CD4-positive, alpha-beta T cell treated with Interleukin-12 subunit alpha and Interleukin-12 subunit beta, for 1 hour (primary cell): ENCODE measurements at regions not wholly inside any gene's neighbourhood (a gene's known extent, or its start where the extent isn't known, plus 50 kb on each side); places are given as distances from the start of the nearest gene placed in this dataset.
"Not testable (repeated sequence)": the region's sequence is repeated elsewhere in the genome, so short reads cannot be mapped to it uniquely, and the experiment has no call there.

ENCODE experiments used
- DNase-seq: peaks from one replicate; pipeline ENCODE4 v3.0.0-alpha.2; 2020

GRCh38 chr11:28963187-28963586, 855.0 kb downstream of the METTL15 start:
- DNase-seq: no peak

- no peak for DNase-seq
Measured at GRCh38 chr11:28962502-28962901, 854.3 kb downstream of the METTL15 start.

- no peak for DNase-seq
Measured at GRCh38 chr11:28961726-28962125, 853.5 kb downstream of the METTL15 start.

GRCh38 chr11:28956446-28956845, 848.3 kb downstream of the METTL15 start:
- no peak for DNase-seq

- no peak for DNase-seq
Measured at GRCh38 chr11:28951191-28951590, 843.0 kb downstream of the METTL15 start.

GRCh38 chr11:28939381-28939780, 831.2 kb downstream of the METTL15 start:
- no peak for DNase-seq

GRCh38 chr11:28938091-28938490, 829.9 kb downstream of the METTL15 start:
- no peak for DNase-seq

- DNase-seq: no peak
Measured at GRCh38 chr11:28932940-28933339, 824.8 kb downstream of the METTL15 start.

GRCh38 chr11:28924004-28924403, 815.8 kb downstream of the METTL15 start:
- DNase-seq: no peak

- no peak for DNase-seq
Measured at GRCh38 chr11:28922386-28922981, 814.3 kb downstream of the METTL15 start.

GRCh38 chr11:28919194-28919593, 811.0 kb downstream of the METTL15 start:
- no peak for DNase-seq

- DNase-seq: no peak
Measured at GRCh38 chr11:28913883-28914282, 805.7 kb downstream of the METTL15 start.

- no peak for DNase-seq
Measured at GRCh38 chr11:28911829-28912228, 803.6 kb downstream of the METTL15 start.

- no peak for DNase-seq
Measured at GRCh38 chr11:28910926-28911325, 802.7 kb downstream of the METTL15 start.

GRCh38 chr11:28903716-28904115, 795.5 kb downstream of the METTL15 start:
- DNase-seq: no peak

- DNase-seq: no peak
Measured at GRCh38 chr11:28900427-28900826, 792.2 kb downstream of the METTL15 start.

- DNase-seq: no peak
Measured at GRCh38 chr11:28899706-28900105, 791.5 kb downstream of the METTL15 start.

GRCh38 chr11:28890601-28891040, 782.4 kb downstream of the METTL15 start:
- not testable (repeated sequence) for DNase-seq

- no peak for DNase-seq
Measured at GRCh38 chr11:28887681-28888080, 779.5 kb downstream of the METTL15 start.

- DNase-seq: no peak
Measured at GRCh38 chr11:28879869-28880268, 771.7 kb downstream of the METTL15 start.

GRCh38 chr11:28878025-28878424, 769.8 kb downstream of the METTL15 start:
- DNase-seq: no peak

- no peak for DNase-seq
Measured at GRCh38 chr11:28877340-28877739, 769.2 kb downstream of the METTL15 start.

- no peak for DNase-seq
Measured at GRCh38 chr11:28874706-28875105, 766.5 kb downstream of the METTL15 start.

- DNase-seq: no peak
Measured at GRCh38 chr11:28871090-28871489, 762.9 kb downstream of the METTL15 start.

GRCh38 chr11:28863422-28863821, 755.2 kb downstream of the METTL15 start:
- DNase-seq: no peak
